HepG2 (cell line): ENCODE measurements at regions not wholly inside any gene's neighbourhood (a gene's known extent, or its start where the extent isn't known, plus 50 kb on each side); places are given as distances from the start of the nearest gene placed in this dataset.

ENCODE experiments used
- ATAC-seq: fragments of 200-7000 bp; cut with Tn5 transposase; 3 replicates; pipeline ENCODE4 v1.9.1; 2020; ENCODE audit warnings: mild to moderate bottlenecking, moderate library complexity
- BruUV-seq: library from RNA; stranded (reverse); fragments of 400-500 nt; replicated peaks from 2 replicates; lab custom pipeline; 2021; lab: Mats Ljungman, UMichigan
- CTCF ChIA-PET: fragments of 300-600 bp; formaldehyde crosslinking; extraction: SDS; loops from one replicate; lab custom pipeline; 2021; ENCODE audit warnings: low total read pairs, inconsistent platforms, low intra/inter-chr PET ratio; lab: Yijun Ruan, JAX
- POLR2A ChIA-PET: fragments of 350-600 bp; sonication (Branson Sonifier 250); formaldehyde crosslinking; loops from one replicate; lab custom pipeline; 2020; ENCODE audit warnings: antibody characterized with exemption, inconsistent platforms; lab: Yijun Ruan, JAX
- DNase-seq: peaks from one replicate; pipeline ENCODE4 v3.0.0-alpha.2; 2015; ENCODE audit warnings: low spot score
- FAIRE-seq: peaks from 3 replicates; lab custom pipeline; 2011; peaks lifted over from hg19 to GRCh38; lab: Jason Lieb, UNC
- H2AFZ ChIP-seq: one replicate; pipeline ENCODE4 v1.6.1; 2011; ENCODE audit warnings: low read length, inconsistent platforms
- H3K27ac ChIP-seq: fragments of 300-600 bp; 3 replicates; pipeline ENCODE4 v1.8.0; 2011; ENCODE audit warnings: mixed run types, mild to moderate bottlenecking, mixed read lengths, low read length, inconsistent platforms; ENCODE audit not compliant: insufficient read depth; ENCODE audit errors: extremely low read length
- H3K27me3 ChIP-seq, 2 experiments: fragments of 200-600 bp in 1 of 2; 2 replicates in 1 of 2; 3 replicates in 1 of 2; pipeline versions ENCODE4 v1.6.0 to v1.8.0; 2011; ENCODE audit warnings: low read length in 2 of 2, mild to moderate bottlenecking in 2 of 2, moderate library complexity in 2 of 2, inconsistent platforms in 1 of 2; ENCODE audit not compliant: insufficient read depth in 2 of 2, control insufficient read depth in 1 of 2
- H3K36me3 ChIP-seq, 2 experiments: fragments of 200-600 bp in 1 of 2; replicated peaks in 1 of 2; 2 replicates in 1 of 2; 3 replicates in 1 of 2; pipeline versions ENCODE4 v1.5.1 to v1.8.0; 2011; ENCODE audit warnings: low read length in 2 of 2, inconsistent platforms in 1 of 2; ENCODE audit not compliant: insufficient read depth in 2 of 2, control insufficient read depth in 1 of 2
- H3K4me1 ChIP-seq: 2 replicates; pipeline ENCODE4 v1.5.1; 2012; ENCODE audit warnings: low read length, inconsistent platforms; ENCODE audit not compliant: insufficient read depth
- H3K4me2 ChIP-seq: 2 replicates; pipeline ENCODE4 v1.6.0; 2011; ENCODE audit warnings: low read depth, low read length, inconsistent platforms
- H3K4me3 ChIP-seq, 3 experiments: fragments of 200-600 bp in 1 of 3; sonication (generic), shearing (Covaris generic) in 1 of 3; replicated peaks in 1 of 3; 2 replicates each; pipeline ENCODE4 v1.5.1; 2011 to 2016; ENCODE audit warnings: low read length in 3 of 3, inconsistent platforms in 2 of 3, low read depth in 2 of 3, mild to moderate bottlenecking in 2 of 3, control low read depth in 1 of 3, mixed read lengths in 1 of 3; ENCODE audit not compliant: insufficient read depth in 1 of 3
- H3K79me2 ChIP-seq: one replicate; pipeline ENCODE4 v1.6.1; 2011; ENCODE audit warnings: low read length, inconsistent platforms; ENCODE audit not compliant: insufficient read depth
- H3K9ac ChIP-seq: 2 replicates; pipeline ENCODE4 v1.6.0; 2011; ENCODE audit warnings: mild to moderate bottlenecking, low read depth, low read length, inconsistent platforms; ENCODE audit not compliant: insufficient read depth
- H3K9me3 ChIP-seq: 2 replicates; pipeline ENCODE4 v1.5.1; 2012; ENCODE audit warnings: mild to moderate bottlenecking, low read length
- H4K20me1 ChIP-seq: 2 replicates; pipeline ENCODE4 v1.6.0; 2011; ENCODE audit warnings: inconsistent platforms, mild to moderate bottlenecking, low read length, moderate library complexity; ENCODE audit not compliant: insufficient read depth
- FOXO4 ChIP-seq: sonication (generic); formaldehyde crosslinking; conservative IDR thresholded peaks from 2 replicates; pipeline ENCODE4 v1.8.1; 2023; ENCODE audit warnings: missing genetic modification reagents
- HNF1A ChIP-seq, 2 experiments: sonication (generic) in 1 of 2; formaldehyde crosslinking in 1 of 2; IDR thresholded peaks; 2 replicates each; pipeline versions ENCODE4 v1.4.0 to v1.6.1; 2016 to 2020; ENCODE audit warnings: borderline replicate concordance in 1 of 2, low read depth in 1 of 2, mild to moderate bottlenecking in 1 of 2, missing genetic modification reagents in 1 of 2
- MIXL1 ChIP-seq: IDR thresholded peaks from 2 replicates; pipeline ENCODE4 v1.6.1; 2016
- PAX8 ChIP-seq: sonication (generic); formaldehyde crosslinking; IDR thresholded peaks from 2 replicates; pipeline ENCODE4 v1.8.0; 2022; ENCODE audit warnings: mild to moderate bottlenecking, missing genetic modification reagents, borderline replicate concordance
- SALL1 ChIP-seq: sonication (generic); formaldehyde crosslinking; IDR thresholded peaks from 2 replicates; pipeline ENCODE4 v1.8.0; 2022; ENCODE audit warnings: mild to moderate bottlenecking, missing genetic modification reagents
- SIN3A ChIP-seq: IDR thresholded peaks from 2 replicates; pipeline ENCODE4 v1.6.1; 2011; ENCODE audit warnings: low read depth, mild to moderate bottlenecking, control low read depth, low read length, borderline replicate concordance
- TCF7 ChIP-seq: sonication (generic); IDR thresholded peaks from 2 replicates; pipeline ENCODE4 v1.6.1; 2016; ENCODE audit warnings: antibody characterized with exemption, low read depth
- TP53 ChIP-seq: sonication (generic); formaldehyde crosslinking; conservative IDR thresholded peaks from 2 replicates; pipeline ENCODE4 v1.4.0; 2020; ENCODE audit warnings: missing genetic modification reagents
- ZBTB7A ChIP-seq: sonication (generic); formaldehyde crosslinking; IDR thresholded peaks from 2 replicates; pipeline ENCODE4 v1.8.0; 2022; ENCODE audit warnings: mild to moderate bottlenecking, missing genetic modification reagents
- ZC3H13 ChIP-seq: sonication (generic); formaldehyde crosslinking; IDR thresholded peaks from 2 replicates; pipeline ENCODE4 v1.8.1; 2023; ENCODE audit warnings: mild to moderate bottlenecking, missing genetic modification reagents, moderate library complexity
- ZNF101 ChIP-seq: sonication (generic); formaldehyde crosslinking; IDR thresholded peaks from 2 replicates; pipeline ENCODE4 v1.4.0; 2020; ENCODE audit warnings: mild to moderate bottlenecking, low read depth, missing genetic modification reagents, borderline replicate concordance
- ZNF431 ChIP-seq: sonication (generic); formaldehyde crosslinking; IDR thresholded peaks from 2 replicates; pipeline ENCODE4 v1.9.0; 2022; ENCODE audit warnings: missing genetic modification reagents, low read depth, mild to moderate bottlenecking, borderline replicate concordance
- ZNF441 ChIP-seq: sonication (generic); formaldehyde crosslinking; IDR thresholded peaks from 2 replicates; pipeline ENCODE4 v1.7.0; 2021; ENCODE audit warnings: missing genetic modification reagents, borderline replicate concordance
- ZNF550 ChIP-seq: sonication (generic); formaldehyde crosslinking; IDR thresholded peaks from 2 replicates; pipeline ENCODE4 v1.4.0; 2020; ENCODE audit warnings: mild to moderate bottlenecking, missing genetic modification reagents, borderline replicate concordance
- ZNF782 ChIP-seq: sonication (generic); formaldehyde crosslinking; IDR thresholded peaks from 2 replicates; pipeline ENCODE4 v1.4.0; 2020; ENCODE audit warnings: missing genetic modification reagents, mild to moderate bottlenecking, borderline replicate concordance
- WGBS: methylation state at CpG from one replicate; pipeline ENCODE4 v1.1.6; 2017; ENCODE audit warnings: low lambda C conversion rate; 5-methylcytosine and 5-hydroxymethylcytosine counted together
- in situ Hi-C: cut with HindIII; loops from 2 replicates; pipeline ENCODE4 v1.10.0; 2017; ENCODE audit warnings: low pct_unique_long_range_greater_than_20kb; ENCODE audit not compliant: extremely low pct_ligation_motif_present
- intact Hi-C: fragments of 100-400 bp; cut with micrococcal nuclease; formaldehyde crosslinking; loops from one replicate; pipeline ENCODE4 v1.10.0; 2022; ENCODE audit not compliant: unreplicated experiment
- TF ChIP-seq, protein P1 (sequence below): IDR thresholded peaks from 2 replicates; pipeline ENCODE4 v1.6.1; 2018; ENCODE audit warnings: missing genetic modification reagents
- TF ChIP-seq, protein P2 (sequence below): sonication (generic); formaldehyde crosslinking; IDR thresholded peaks from 2 replicates; pipeline ENCODE4 v1.5.1; 2020; ENCODE audit warnings: mild to moderate bottlenecking, missing genetic modification reagents, moderate library complexity

GRCh38 chr3:184465883-184466412, 86.1 kb downstream of the CHRD start:
- H3K36me3 ChIP-seq = no peaks in the 10 kb centered on the region
- peaks cover 10% of the 10 kb centered on the region for H3K4me1 ChIP-seq
- intact Hi-C loops (loop anchor here (2.0 to 5.0 kb wide), 2 partner anchors 49 to 76 kb away; no protein-coding TSS in a partner anchor), in situ Hi-C loops (loop anchor here (10.0 kb wide), 1 partner anchor 91 kb away; the partner anchor contains the start of gene THPO)
- ChIA-PET POLR2A (interaction anchor here (1.8 kb wide), 1 partner anchor 94 kb away, joined by 7 read pairs; no protein-coding TSS in a partner anchor), CTCF (no interaction called here)
- H3K4me2 ChIP-seq = 0 out of 2 replicates have a peak overlapping the region, but pooled peaks have one; percentile 23
- H3K27me3 ChIP-seq = peaks cover 3 to 20% of the 10 kb centered on the region in 2 experiments; a peak in 2 of 5 replicates
- ATAC-seq = no peak; the same call in 2 of the 3 replicates
- no peak overlapping the region for H3K4me3 ChIP-seq
- H2AFZ ChIP-seq = no peak overlapping the region
- H3K27ac ChIP-seq = no peak overlapping the region
- 46% methylated on average over 3 of the region's 5 CpGs for WGBS
- H3K9ac ChIP-seq = no peak overlapping the region
- H3K79me2 ChIP-seq = no peaks in the 10 kb centered on the region
- no peak for DNase-seq
- FAIRE-seq = no peak
- no peaks in the 10 kb centered on the region for H4K20me1 ChIP-seq
- no TSS peak for BruUV-seq
- H3K9me3 ChIP-seq = no peaks in the 10 kb centered on the region
- TF ChIP-seq FOXO4 (CRISPR knock-in tag) = no peak
- no peak for TF ChIP-seq ZNF782 (CRISPR knock-in tag)
- TF ChIP-seq, protein P1, sequence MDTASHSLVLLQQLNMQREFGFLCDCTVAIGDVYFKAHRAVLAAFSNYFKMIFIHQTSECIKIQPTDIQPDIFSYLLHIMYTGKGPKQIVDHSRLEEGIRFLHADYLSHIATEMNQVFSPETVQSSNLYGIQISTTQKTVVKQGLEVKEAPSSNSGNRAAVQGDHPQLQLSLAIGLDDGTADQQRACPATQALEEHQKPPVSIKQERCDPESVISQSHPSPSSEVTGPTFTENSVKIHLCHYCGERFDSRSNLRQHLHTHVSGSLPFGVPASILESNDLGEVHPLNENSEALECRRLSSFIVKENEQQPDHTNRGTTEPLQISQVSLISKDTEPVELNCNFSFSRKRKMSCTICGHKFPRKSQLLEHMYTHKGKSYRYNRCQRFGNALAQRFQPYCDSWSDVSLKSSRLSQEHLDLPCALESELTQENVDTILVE (CRISPR knock-in tag) = no peak
- no peak for TF ChIP-seq ZNF550 (CRISPR knock-in tag)
- TF ChIP-seq, protein P2, sequence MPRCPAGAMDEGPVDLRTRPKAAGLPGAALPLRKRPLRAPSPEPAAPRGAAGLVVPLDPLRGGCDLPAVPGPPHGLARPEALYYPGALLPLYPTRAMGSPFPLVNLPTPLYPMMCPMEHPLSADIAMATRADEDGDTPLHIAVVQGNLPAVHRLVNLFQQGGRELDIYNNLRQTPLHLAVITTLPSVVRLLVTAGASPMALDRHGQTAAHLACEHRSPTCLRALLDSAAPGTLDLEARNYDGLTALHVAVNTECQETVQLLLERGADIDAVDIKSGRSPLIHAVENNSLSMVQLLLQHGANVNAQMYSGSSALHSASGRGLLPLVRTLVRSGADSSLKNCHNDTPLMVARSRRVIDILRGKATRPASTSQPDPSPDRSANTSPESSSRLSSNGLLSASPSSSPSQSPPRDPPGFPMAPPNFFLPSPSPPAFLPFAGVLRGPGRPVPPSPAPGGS = no peak
- no peak for TF ChIP-seq ZNF101
- no peak for TF ChIP-seq SIN3A
- no peak for TF ChIP-seq TCF7
- no peak for TF ChIP-seq ZNF441 (CRISPR knock-in tag)
- TF ChIP-seq SALL1 = no peak
- no peak for TF ChIP-seq HNF1A (IDR thresholded peaks at IDR 0.05; ENCODE audit: low read depth)
- no peak for TF ChIP-seq HNF1A (CRISPR knock-in tag; IDR thresholded peaks at IDR 0.05; ENCODE audit: borderline replicate concordance)
- no peak for TF ChIP-seq MIXL1 (CRISPR knock-in tag)
- TF ChIP-seq PAX8 (CRISPR knock-in tag) = no peak
- no peak for TF ChIP-seq TP53 (CRISPR knock-in tag)
- TF ChIP-seq ZBTB7A (CRISPR knock-in tag) = no peak
- TF ChIP-seq ZNF431 (CRISPR knock-in tag) = no peak
- TF ChIP-seq ZC3H13 = no peak
